IMR-90 (cell line): ENCODE measurements at regions not wholly inside any gene's neighbourhood (a gene's known extent, or its start where the extent isn't known, plus 50 kb on each side); places are given as distances from the start of the nearest gene placed in this dataset.

Experiments
- ATAC-seq: fragments of 200-7000 bp; cut with Tn5 transposase; 2 replicates; pipeline ENCODE4 v1.9.1; 2020; ENCODE audit warnings: low read depth, mild to moderate bottlenecking, moderate library complexity
- BruUV-seq: library from RNA; stranded (reverse); fragments of 400-500 nt; replicated peaks from 2 replicates; lab custom pipeline; 2021; lab: Mats Ljungman, UMichigan
- CTCF ChIA-PET: fragments of 300-600 bp; formaldehyde crosslinking; extraction: SDS; loops from one replicate; lab custom pipeline; 2021; ENCODE audit warnings: antibody characterized with exemption; lab: Yijun Ruan, JAX
- POLR2A ChIA-PET: fragments of 300-600 bp; sonication (Branson Sonifier 250); formaldehyde crosslinking; loops from one replicate; lab custom pipeline; 2022; ENCODE audit warnings: antibody characterized with exemption; ENCODE audit not compliant: unreplicated experiment; lab: Charles Lee
- DNase-seq: peaks from one replicate; pipeline ENCODE4 v3.0.0; 2013
- H2AFZ ChIP-seq: replicated peaks from 2 replicates; pipeline ENCODE3; 2013; ENCODE audit warnings: low read length, mild to moderate bottlenecking; ENCODE audit not compliant: poor library complexity
- H2AK5ac ChIP-seq: 2 replicates; pipeline ENCODE4 v1.6.1; 2013; ENCODE audit warnings: low read depth, low read length, inconsistent platforms
- H2AK9ac ChIP-seq: replicated peaks from 2 replicates; pipeline ENCODE3; 2013; ENCODE audit warnings: mild to moderate bottlenecking, low read depth, low read length, moderate library complexity; ENCODE audit not compliant: poor library complexity
- H2BK120ac ChIP-seq: 2 replicates; pipeline ENCODE4 v1.6.1; 2013; ENCODE audit warnings: low read depth, low read length, inconsistent platforms
- H2BK15ac ChIP-seq: 3 replicates; pipeline ENCODE4 v1.6.1; 2013; ENCODE audit warnings: low read depth, low read length, inconsistent platforms
- H2BK20ac ChIP-seq: 2 replicates; pipeline ENCODE4 v1.6.1; 2013; ENCODE audit warnings: low read depth, mild to moderate bottlenecking, inconsistent platforms, low read length, moderate library complexity
- H2BK5ac ChIP-seq: 2 replicates; pipeline ENCODE4 v1.6.1; 2013; ENCODE audit warnings: mild to moderate bottlenecking, low read depth, low read length, inconsistent platforms; ENCODE audit not compliant: poor library complexity, severe bottlenecking
- H3K14ac ChIP-seq: replicated peaks from 2 replicates; pipeline ENCODE4 v1.6.1; 2013; ENCODE audit warnings: low read depth, low read length, inconsistent platforms
- H3K18ac ChIP-seq: 2 replicates; pipeline ENCODE4 v1.6.1; 2013; ENCODE audit warnings: low read depth, low read length, control low read depth
- H3K23ac ChIP-seq: 2 replicates; pipeline ENCODE4 v1.6.1; 2013; ENCODE audit warnings: low read depth, low read length, inconsistent platforms
- H3K27ac ChIP-seq: 2 replicates; pipeline ENCODE4 v1.5.1; 2013; ENCODE audit warnings: mild to moderate bottlenecking, control low read depth, low read length; ENCODE audit not compliant: insufficient read depth
- H3K27me3 ChIP-seq: 2 replicates; pipeline ENCODE4 v1.6.1; 2013; ENCODE audit warnings: low read length; ENCODE audit not compliant: control insufficient read depth, insufficient read depth
- H3K36me3 ChIP-seq: 2 replicates; pipeline ENCODE4 v1.6.1; 2013; ENCODE audit warnings: low read length, mixed read lengths; ENCODE audit not compliant: control insufficient read depth, insufficient read depth
- H3K4ac ChIP-seq: 2 replicates; pipeline ENCODE4 v1.6.1; 2013; ENCODE audit warnings: low read depth, low read length, inconsistent platforms
- H3K4me1 ChIP-seq: 2 replicates; pipeline ENCODE4 v1.6.1; 2013; ENCODE audit warnings: low read length, mixed read lengths; ENCODE audit not compliant: control insufficient read depth, insufficient read depth
- H3K4me2 ChIP-seq: 2 replicates; pipeline ENCODE4 v1.6.1; 2013; ENCODE audit warnings: low read depth, mild to moderate bottlenecking, control low read depth, low read length, moderate library complexity
- H3K4me3 ChIP-seq: 2 replicates; pipeline ENCODE4 v1.5.1; 2013; ENCODE audit warnings: low read depth, mild to moderate bottlenecking, control low read depth, low read length, moderate library complexity; ENCODE audit not compliant: insufficient read depth
- H3K56ac ChIP-seq: 2 replicates; pipeline ENCODE4 v1.6.1; 2013; ENCODE audit warnings: low read length, inconsistent platforms; ENCODE audit not compliant: insufficient read depth; ENCODE audit errors: extremely low read depth
- H3K79me1 ChIP-seq, 2 experiments: 2 replicates each; pipeline ENCODE4 v1.6.1; 2013; ENCODE audit warnings: low read length in 2 of 2, inconsistent platforms in 1 of 2, low read depth in 1 of 2
- H3K9ac ChIP-seq: 2 replicates; pipeline ENCODE4 v1.6.1; 2013; ENCODE audit warnings: low read depth, low read length, control low read depth
- H3K9me1 ChIP-seq: 2 replicates; pipeline ENCODE4 v1.6.1; 2013; ENCODE audit warnings: low read length, inconsistent platforms; ENCODE audit not compliant: insufficient read depth
- H3K9me3 ChIP-seq: 2 replicates; pipeline ENCODE4 v1.6.1; 2013; ENCODE audit warnings: low read length; ENCODE audit not compliant: control insufficient read depth, insufficient read depth
- H4K20me1 ChIP-seq: 2 replicates; pipeline ENCODE4 v1.6.1; 2013; ENCODE audit warnings: low read length, inconsistent platforms; ENCODE audit not compliant: insufficient read depth
- H4K5ac ChIP-seq: 2 replicates; pipeline ENCODE4 v1.6.1; 2013; ENCODE audit warnings: mild to moderate bottlenecking, low read depth, low read length, control low read depth
- H4K8ac ChIP-seq, 2 experiments: 2 replicates each; pipeline ENCODE4 v1.6.1; 2013; ENCODE audit warnings: low read depth in 2 of 2, low read length in 2 of 2, control low read depth in 1 of 2, inconsistent platforms in 1 of 2
- H4K91ac ChIP-seq: 2 replicates; pipeline ENCODE4 v1.6.1; 2013; ENCODE audit warnings: low read depth, low read length, inconsistent platforms; ENCODE audit not compliant: insufficient read depth
- CHD1 ChIP-seq: IDR thresholded peaks from 2 replicates; pipeline ENCODE4 v1.6.1; 2012; ENCODE audit warnings: low read depth, low read length, improper control_type of control experiment
- MAFK ChIP-seq: IDR thresholded peaks from 2 replicates; pipeline ENCODE4 v1.6.1; 2012; ENCODE audit warnings: low read depth, low read length, improper control_type of control experiment
- MXI1 ChIP-seq: IDR thresholded peaks from 2 replicates; pipeline ENCODE4 v1.6.1; 2012; ENCODE audit warnings: low read depth, mild to moderate bottlenecking, low read length, moderate library complexity, borderline replicate concordance
- NFE2L2 ChIP-seq: fragments of 150-350 bp; IDR thresholded peaks from 2 replicates; pipeline ENCODE4 v1.6.1; 2016; ENCODE audit warnings: low read depth, mild to moderate bottlenecking, low read length
- RAD21 ChIP-seq: IDR thresholded peaks from 2 replicates; pipeline ENCODE4 v1.6.1; 2012; ENCODE audit warnings: low read length, improper control_type of control experiment
- RFX5 ChIP-seq: IDR thresholded peaks from 2 replicates; pipeline ENCODE4 v1.8.0; 2012; ENCODE audit warnings: low read depth, mild to moderate bottlenecking, low read length, moderate library complexity
- USF2 ChIP-seq: fragments of 150-350 bp; IDR thresholded peaks from 2 replicates; pipeline ENCODE4 v1.6.1; 2017; ENCODE audit warnings: mild to moderate bottlenecking, antibody characterized with exemption, low read length, low read depth
- WGBS, 2 experiments: methylation state at CpG; one replicate each; pipeline versions ENCODE4 v1.1.5 to v1.1.7; 2013; ENCODE audit warnings: missing lambda C conversion rate in 2 of 2; ENCODE audit not compliant: insufficient read length in 1 of 2; ENCODE audit errors: extremely low coverage in 2 of 2; 5-methylcytosine and 5-hydroxymethylcytosine counted together
- dilution Hi-C: fragments of 300-500 bp; cut with HindIII; formaldehyde crosslinking; loops from one replicate; pipeline ENCODE4 v1.14.3; 2018; ENCODE audit warnings: low sequenced_read_pairs; ENCODE audit not compliant: unreplicated experiment
- in situ Hi-C: fragments of 300-500 bp; cut with MboI; formaldehyde crosslinking; loops from 3 replicates; pipeline ENCODE4 v1.14.3; 2019; ENCODE audit warnings: low sequenced_read_pairs, inconsistent platforms, mixed read lengths
- intact Hi-C: fragments of 100-400 bp; cut with micrococcal nuclease; formaldehyde crosslinking; loops from 2 replicates; pipeline ENCODE4 v1.10.0; 2022
- TF ChIP-seq, protein P1 (sequence below): conservative IDR thresholded peaks from 2 replicates; pipeline ENCODE4 v1.5.1; 2012; ENCODE audit warnings: mild to moderate bottlenecking, low read depth, low read length, improper control_type of control experiment

DNA sequence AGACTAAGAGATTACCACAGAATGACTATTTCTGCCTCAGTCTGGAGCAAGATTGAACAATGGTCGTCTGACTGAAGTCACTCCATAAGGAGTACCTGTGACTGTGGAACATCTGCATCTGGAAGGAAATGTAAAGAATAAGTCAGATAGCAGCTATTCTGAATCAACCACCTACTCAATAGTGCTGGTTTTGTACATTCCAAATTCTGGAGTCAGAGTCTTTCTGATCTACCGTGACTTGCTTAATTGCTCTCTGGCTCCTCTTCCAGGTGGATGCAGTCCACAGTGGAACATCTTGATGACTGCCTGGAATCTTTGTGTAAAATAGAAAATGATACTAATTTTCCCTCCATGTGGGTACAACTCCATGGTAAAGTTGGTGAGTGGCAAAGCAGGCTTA is 156.3 kb upstream of the SEMA3C start:
- ATAC-seq = no peak
- Histone ChIP-seq H3K27me3 (no peaks in the 10 kb centered on the region), H2AK9ac (no peak overlapping the region), H2BK5ac (no peak overlapping the region), H2BK120ac (no peak overlapping the region), H3K4me3 (no peak overlapping the region), H4K5ac (no peak overlapping the region), H3K9me1 (0 out of 2 replicates have a peak, but pooled peaks cover 2% of the 10 kb centered on the region), H3K27ac (no peak overlapping the region), H3K56ac (no peak overlapping the region), H3K9me3 (peaks cover 5% of the 10 kb centered on the region), H3K4me1 (no peaks in the 10 kb centered on the region), H3K9ac (no peak overlapping the region), H4K20me1 (no peaks in the 10 kb centered on the region), H2AFZ (no peak overlapping the region), H3K14ac (no peak overlapping the region), H4K8ac (no peak overlapping the region), H3K18ac (no peak overlapping the region), H4K91ac (no peak overlapping the region), H3K4ac (no peak overlapping the region), H3K36me3 (no peaks in the 10 kb centered on the region), H2AK5ac (no peak overlapping the region), H2BK20ac (no peak overlapping the region), H2BK15ac (no peak overlapping the region), H3K4me2 (no peak overlapping the region), H3K79me1 (no peaks in the 10 kb centered on the region), H3K23ac (no peak overlapping the region)
- no peak for TF ChIP-seq MAFK
- TF ChIP-seq RFX5 = no peak
- no peak for TF ChIP-seq CHD1
- TF ChIP-seq MXI1 = no peak
- no peak for TF ChIP-seq NFE2L2
- no peak for TF ChIP-seq RAD21
- TF ChIP-seq, protein P1, sequence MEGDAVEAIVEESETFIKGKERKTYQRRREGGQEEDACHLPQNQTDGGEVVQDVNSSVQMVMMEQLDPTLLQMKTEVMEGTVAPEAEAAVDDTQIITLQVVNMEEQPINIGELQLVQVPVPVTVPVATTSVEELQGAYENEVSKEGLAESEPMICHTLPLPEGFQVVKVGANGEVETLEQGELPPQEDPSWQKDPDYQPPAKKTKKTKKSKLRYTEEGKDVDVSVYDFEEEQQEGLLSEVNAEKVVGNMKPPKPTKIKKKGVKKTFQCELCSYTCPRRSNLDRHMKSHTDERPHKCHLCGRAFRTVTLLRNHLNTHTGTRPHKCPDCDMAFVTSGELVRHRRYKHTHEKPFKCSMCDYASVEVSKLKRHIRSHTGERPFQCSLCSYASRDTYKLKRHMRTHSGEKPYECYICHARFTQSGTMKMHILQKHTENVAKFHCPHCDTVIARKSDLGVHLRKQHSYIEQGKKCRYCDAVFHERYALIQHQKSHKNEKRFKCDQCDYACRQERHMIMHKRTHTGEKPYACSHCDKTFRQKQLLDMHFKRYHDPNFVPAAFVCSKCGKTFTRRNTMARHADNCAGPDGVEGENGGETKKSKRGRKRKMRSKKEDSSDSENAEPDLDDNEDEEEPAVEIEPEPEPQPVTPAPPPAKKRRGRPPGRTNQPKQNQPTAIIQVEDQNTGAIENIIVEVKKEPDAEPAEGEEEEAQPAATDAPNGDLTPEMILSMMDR = no peak
- no peak for TF ChIP-seq USF2
- CTCF ChIA-PET = no interaction called here
- dilution Hi-C loops (no loop called here), intact Hi-C loops (no loop called here), in situ Hi-C loops (no loop called here)
- POLR2A ChIA-PET = no interaction called here
- no CpG with 5 or more reads among the region's 2 CpGs for WGBS, 2 experiments
- BruUV-seq = no TSS peak
- peak; percentile 52 for DNase-seq
